ENCODE measurements at regions not wholly inside any gene's neighbourhood (a gene's known extent, or its start where the extent isn't known, plus 50 kb on each side); places are given as distances from the start of the nearest gene placed in this dataset.

GRCh38 chr2:156192468-156192867 lies 140.1 kb downstream of the NR4A2 start:
- TF ChIP-seq, protein P1, sequence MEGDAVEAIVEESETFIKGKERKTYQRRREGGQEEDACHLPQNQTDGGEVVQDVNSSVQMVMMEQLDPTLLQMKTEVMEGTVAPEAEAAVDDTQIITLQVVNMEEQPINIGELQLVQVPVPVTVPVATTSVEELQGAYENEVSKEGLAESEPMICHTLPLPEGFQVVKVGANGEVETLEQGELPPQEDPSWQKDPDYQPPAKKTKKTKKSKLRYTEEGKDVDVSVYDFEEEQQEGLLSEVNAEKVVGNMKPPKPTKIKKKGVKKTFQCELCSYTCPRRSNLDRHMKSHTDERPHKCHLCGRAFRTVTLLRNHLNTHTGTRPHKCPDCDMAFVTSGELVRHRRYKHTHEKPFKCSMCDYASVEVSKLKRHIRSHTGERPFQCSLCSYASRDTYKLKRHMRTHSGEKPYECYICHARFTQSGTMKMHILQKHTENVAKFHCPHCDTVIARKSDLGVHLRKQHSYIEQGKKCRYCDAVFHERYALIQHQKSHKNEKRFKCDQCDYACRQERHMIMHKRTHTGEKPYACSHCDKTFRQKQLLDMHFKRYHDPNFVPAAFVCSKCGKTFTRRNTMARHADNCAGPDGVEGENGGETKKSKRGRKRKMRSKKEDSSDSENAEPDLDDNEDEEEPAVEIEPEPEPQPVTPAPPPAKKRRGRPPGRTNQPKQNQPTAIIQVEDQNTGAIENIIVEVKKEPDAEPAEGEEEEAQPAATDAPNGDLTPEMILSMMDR (IDR thresholded peaks at IDR 0.05; ENCODE audit: borderline replicate concordance, control extremely low read depth, extremely low read depth, insufficient read depth, missing control alignments): no peak
- DNase-seq (ENCODE audit: low spot score): no peak
- in situ Hi-C loops (cut with MboI; ENCODE audit: low sequenced_read_pairs, unreplicated experiment): no loop called here

DNA sequence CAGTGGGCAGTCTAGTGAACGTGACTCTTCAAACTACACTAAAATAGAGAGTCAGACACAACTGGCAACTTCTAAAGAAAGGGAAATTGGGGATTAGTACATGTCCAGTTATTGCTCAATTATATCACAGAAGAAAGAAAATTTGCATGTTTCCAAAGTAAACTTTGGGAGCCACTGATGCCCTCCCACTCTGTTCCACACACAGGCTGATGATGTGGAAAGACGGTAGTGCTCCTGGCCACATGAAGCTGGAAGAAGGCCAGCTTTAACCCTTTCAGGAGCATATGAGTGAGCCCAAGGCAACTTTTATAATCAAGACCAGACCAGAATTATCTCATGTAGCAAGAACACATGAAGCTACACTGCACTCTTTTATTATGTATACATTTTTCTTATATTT lies 141.0 kb downstream of the NR4A2 start:
- TF ChIP-seq, protein P1 (IDR thresholded peaks at IDR 0.05; ENCODE audit: borderline replicate concordance, control extremely low read depth, extremely low read depth, insufficient read depth, missing control alignments): no peak
- no peak for DNase-seq (ENCODE audit: low spot score)
- in situ Hi-C loops (cut with MboI; ENCODE audit: low sequenced_read_pairs, unreplicated experiment): no loop called here

DNA sequence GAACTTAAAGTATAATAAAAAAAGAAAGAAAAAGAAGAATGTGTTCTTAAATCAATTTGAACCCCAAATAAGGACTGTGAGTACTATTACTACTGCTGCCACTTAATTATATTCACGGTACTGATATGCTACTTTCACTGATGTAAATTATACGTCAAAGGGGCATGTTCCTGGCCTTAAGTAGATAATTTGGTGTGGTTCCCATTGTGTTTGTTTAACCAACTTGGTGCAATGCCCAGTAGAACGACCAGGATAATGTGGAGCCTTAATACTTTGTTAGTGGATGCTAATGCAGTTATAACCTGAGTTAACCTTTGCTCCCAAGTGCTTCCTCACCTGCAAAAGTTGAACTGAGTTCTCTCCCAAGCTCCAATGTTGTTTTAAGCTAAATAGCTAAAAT lies 142.0 kb downstream of the NR4A2 start:
- no peak for DNase-seq (ENCODE audit: low spot score)
- in situ Hi-C loops (cut with MboI; ENCODE audit: low sequenced_read_pairs, unreplicated experiment): no loop called here
- TF ChIP-seq, protein P1 (IDR thresholded peaks at IDR 0.05; ENCODE audit: borderline replicate concordance, control extremely low read depth, extremely low read depth, insufficient read depth, missing control alignments): no peak

GRCh38 chr2:156189584-156189983 lies 142.9 kb downstream of the NR4A2 start:
- TF ChIP-seq, protein P1 (IDR thresholded peaks at IDR 0.05; ENCODE audit: borderline replicate concordance, control extremely low read depth, extremely low read depth, insufficient read depth, missing control alignments): no peak
- in situ Hi-C loops (cut with MboI; ENCODE audit: low sequenced_read_pairs, unreplicated experiment): no loop called here
- DNase-seq (ENCODE audit: low spot score): no peak

GRCh38 chr2:156189143-156189542 lies 143.4 kb downstream of the NR4A2 start:
- TF ChIP-seq, protein P1 (IDR thresholded peaks at IDR 0.05; ENCODE audit: borderline replicate concordance, control extremely low read depth, extremely low read depth, insufficient read depth, missing control alignments): no peak
- in situ Hi-C loops (cut with MboI; ENCODE audit: low sequenced_read_pairs, unreplicated experiment): no loop called here
- DNase-seq (ENCODE audit: low spot score): no peak

DNA sequence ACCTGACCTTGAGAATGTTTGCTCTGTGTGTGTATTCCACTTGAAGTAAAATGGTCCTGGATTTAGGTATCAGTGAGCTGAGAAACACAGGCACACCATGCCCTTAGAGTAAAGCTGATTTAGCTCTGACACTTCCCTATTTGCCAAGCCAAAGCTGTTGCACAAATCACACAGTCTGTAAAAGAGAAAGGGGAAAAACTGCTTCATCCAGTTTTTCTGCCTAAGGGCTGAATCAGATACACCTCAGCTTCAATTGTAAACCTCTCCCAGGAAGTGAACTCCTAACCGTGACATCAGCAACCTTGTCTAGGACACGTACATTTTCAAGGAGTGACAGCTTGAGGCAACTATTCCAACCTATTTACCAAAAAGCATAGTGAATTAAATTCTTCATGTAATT lies 150.4 kb downstream of the NR4A2 start:
- in situ Hi-C loops (cut with MboI; ENCODE audit: low sequenced_read_pairs, unreplicated experiment): no loop called here
- DNase-seq (ENCODE audit: low spot score): no peak
- TF ChIP-seq, protein P1 (IDR thresholded peaks at IDR 0.05; ENCODE audit: borderline replicate concordance, control extremely low read depth, extremely low read depth, insufficient read depth, missing control alignments): no peak

DNA sequence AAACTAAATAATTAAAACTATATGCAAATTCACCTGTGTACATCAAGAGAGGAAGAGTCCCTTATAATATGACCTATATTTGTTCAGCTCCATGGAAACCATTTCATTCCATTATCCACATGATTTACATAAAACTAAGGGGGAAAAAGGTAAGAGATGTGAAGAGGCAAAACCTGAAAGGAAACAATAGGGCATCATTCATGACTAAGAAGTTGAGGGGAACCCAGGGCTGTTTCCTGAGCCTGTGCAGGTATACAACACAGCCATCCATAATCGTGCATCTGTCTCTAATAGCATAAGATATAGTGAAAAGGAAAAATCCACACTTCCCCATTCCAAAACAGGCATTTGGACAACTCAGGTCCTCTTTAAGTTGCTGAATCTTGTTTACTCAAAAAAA lies 151.3 kb downstream of the NR4A2 start:
- DNase-seq (ENCODE audit: low spot score): no peak
- TF ChIP-seq, protein P1 (IDR thresholded peaks at IDR 0.05; ENCODE audit: borderline replicate concordance, control extremely low read depth, extremely low read depth, insufficient read depth, missing control alignments): no peak
- in situ Hi-C loops (cut with MboI; ENCODE audit: low sequenced_read_pairs, unreplicated experiment): no loop called here

All from GM13976 (cell line).